K562 (cell line): ENCODE measurements at regions not wholly inside any gene's neighbourhood (a gene's known extent, or its start where the extent isn't known, plus 50 kb on each side); places are given as distances from the start of the nearest gene placed in this dataset.

Source experiments
- ATAC-seq: fragments of 200-7000 bp; cut with Tn5 transposase; 3 replicates; pipeline ENCODE4 v1.9.1; 2020; ENCODE audit warnings: moderate library complexity
- BruUV-seq: library from RNA; stranded (reverse); fragments of 400-500 nt; replicated peaks from 2 replicates; lab custom pipeline; 2021; lab: Mats Ljungman, UMichigan
- CTCF ChIA-PET: fragments of 300-600 bp; formaldehyde crosslinking; extraction: SDS; loops from one replicate; lab custom pipeline; 2021; ENCODE audit warnings: low intra/inter-chr PET ratio; lab: Yijun Ruan, JAX
- POLR2A ChIA-PET: fragments of 300-600, 350-650 bp; sonication (Branson Sonifier 250); formaldehyde crosslinking; extraction: SDS; loops from one replicate; lab custom pipeline; 2021; ENCODE audit warnings: antibody characterized with exemption, inconsistent platforms; lab: Yijun Ruan, JAX
- DNase-seq, 4 experiments: peaks; one replicate each; pipeline versions ENCODE4 v3.0.0 to v3.0.0-alpha.2; 2011 to 2018; ENCODE audit warnings: low spot score in 3 of 4, mixed read lengths in 3 of 4; ENCODE audit errors: extremely low read depth in 1 of 4
- FAIRE-seq: peaks from 2 replicates; lab custom pipeline; 2011; peaks lifted over from hg19 to GRCh38; lab: Jason Lieb, UNC
- H2AFZ ChIP-seq: 2 replicates; pipeline ENCODE4 v1.6.0; 2011; ENCODE audit warnings: low read depth, low read length, control low read depth, inconsistent platforms
- H3K27ac ChIP-seq: fragments of 200-600 bp; 3 replicates; pipeline ENCODE4 v1.8.0; 2011; ENCODE audit warnings: low read depth, mild to moderate bottlenecking, control low read depth, inconsistent platforms, low read length, moderate library complexity, mixed read lengths; ENCODE audit errors: extremely low read depth
- H3K27me3 ChIP-seq, 2 experiments: fragments of 300-600 bp in 1 of 2; 2 replicates in 1 of 2; 3 replicates in 1 of 2; pipeline versions ENCODE4 v1.6.0 to v1.8.0; 2011; ENCODE audit warnings: inconsistent platforms in 2 of 2, low read length in 2 of 2, mild to moderate bottlenecking in 1 of 2, mixed read lengths in 1 of 2, moderate library complexity in 1 of 2; ENCODE audit not compliant: control insufficient read depth in 2 of 2, insufficient read depth in 2 of 2
- H3K36me3 ChIP-seq: fragments of 300-600 bp; 3 replicates; pipeline ENCODE4 v1.8.0; 2011; ENCODE audit warnings: mild to moderate bottlenecking, low read length, inconsistent platforms; ENCODE audit not compliant: control insufficient read depth, insufficient read depth
- H3K4me1 ChIP-seq, 2 experiments: fragments of 200-600 bp in 1 of 2; replicated peaks in 1 of 2; 2 replicates in 1 of 2; 3 replicates in 1 of 2; pipeline versions ENCODE4 v1.5.1 to v1.8.0; 2011; ENCODE audit warnings: inconsistent platforms in 2 of 2, low read length in 2 of 2, mild to moderate bottlenecking in 1 of 2, mixed read lengths in 1 of 2, moderate library complexity in 1 of 2; ENCODE audit not compliant: control insufficient read depth in 2 of 2, insufficient read depth in 2 of 2
- H3K4me2 ChIP-seq: 2 replicates; pipeline ENCODE4 v1.6.1; 2011; ENCODE audit warnings: low read length, control low read depth, inconsistent platforms, mixed read lengths; ENCODE audit not compliant: insufficient read depth
- H3K4me3 ChIP-seq: fragments of 200-600 bp; sonication (generic), shearing (Covaris generic); 2 replicates; pipeline ENCODE4 v1.5.1; 2016; ENCODE audit warnings: control low read depth, inconsistent platforms
- H3K79me2 ChIP-seq: fragments of 200-600 bp; 3 replicates; pipeline ENCODE4 v1.8.0; 2011; ENCODE audit warnings: low read length, inconsistent platforms; ENCODE audit not compliant: control insufficient read depth, insufficient read depth
- H3K9ac ChIP-seq, 2 experiments: 2 replicates each; pipeline versions ENCODE4 v1.6.0 to v1.6.1; 2011; ENCODE audit warnings: low read depth in 2 of 2, low read length in 2 of 2, control low read depth in 1 of 2, inconsistent platforms in 1 of 2, mild to moderate bottlenecking in 1 of 2, mixed read lengths in 1 of 2; ENCODE audit not compliant: insufficient read depth in 1 of 2
- H3K9me1 ChIP-seq: one replicate; pipeline ENCODE4 v1.6.0; 2011; ENCODE audit warnings: inconsistent platforms, mild to moderate bottlenecking, low read length, moderate library complexity; ENCODE audit not compliant: control insufficient read depth, insufficient read depth
- H3K9me3 ChIP-seq: replicated peaks from 2 replicates; pipeline ENCODE4 v1.5.1; 2011; ENCODE audit warnings: low read depth, low read length, inconsistent platforms; ENCODE audit not compliant: control insufficient read depth, insufficient read depth
- H4K20me1 ChIP-seq: replicated peaks from 2 replicates; pipeline ENCODE4 v1.6.1; 2011; ENCODE audit warnings: low read length, inconsistent platforms, mixed read lengths; ENCODE audit not compliant: control insufficient read depth, insufficient read depth
- BRF1 ChIP-seq: IDR thresholded peaks from 3 replicates; pipeline ENCODE4 v1.6.1; 2011; ENCODE audit warnings: borderline replicate concordance, mild to moderate bottlenecking; ENCODE audit not compliant: insufficient read length; ENCODE audit errors: extremely low read depth
- C11orf30 ChIP-seq: fragments of 450-650 bp; IDR thresholded peaks from 2 replicates; pipeline ENCODE4 v1.6.1; 2016; ENCODE audit warnings: low read depth, mild to moderate bottlenecking
- CUX1 ChIP-seq: fragments of 200-800 bp; sonication (Bioruptor generic); IDR thresholded peaks from 2 replicates; pipeline ENCODE4 v1.6.1; 2016; ENCODE audit warnings: missing genetic modification characterization, missing compliant biosample characterization
- GATAD2B ChIP-seq: fragments of 450-650 bp; IDR thresholded peaks from 2 replicates; pipeline ENCODE4 v1.6.1; 2017; ENCODE audit warnings: mild to moderate bottlenecking, borderline replicate concordance
- HINFP ChIP-seq: fragments of 450-650 bp; conservative IDR thresholded peaks from 2 replicates; pipeline ENCODE4 v1.6.1; 2016; ENCODE audit warnings: missing genetic modification characterization, low read depth, mild to moderate bottlenecking, control low read depth, missing compliant biosample characterization
- HMBOX1 ChIP-seq: sonication (generic); IDR thresholded peaks from 2 replicates; pipeline ENCODE4 v1.6.1; 2016
- NBN ChIP-seq: fragments of 450-650 bp; IDR thresholded peaks from 2 replicates; pipeline ENCODE4 v1.6.1; 2016; ENCODE audit warnings: low read depth, mild to moderate bottlenecking
- NFIX ChIP-seq: fragments of 250-450 bp; sonication (Bioruptor Pico); IDR thresholded peaks from 2 replicates; pipeline ENCODE4 v1.4.0; 2020; ENCODE audit warnings: low read depth, mild to moderate bottlenecking, moderate library complexity
- PHTF2 ChIP-seq: fragments of 250-450 bp; sonication (Bioruptor Pico); IDR thresholded peaks from 2 replicates; pipeline ENCODE4 v1.5.0; 2021; ENCODE audit warnings: mild to moderate bottlenecking
- PTBP1 ChIP-seq: fragments of 200-400 bp; formaldehyde crosslinking; IDR thresholded peaks from 2 replicates; pipeline ENCODE4 v1.6.1; 2017; ENCODE audit warnings: low read depth, low read length
- ZBTB8A ChIP-seq: fragments of 450-650 bp; IDR thresholded peaks from 2 replicates; pipeline ENCODE4 v1.6.1; 2018; ENCODE audit warnings: mild to moderate bottlenecking, moderate library complexity; ENCODE audit not compliant: partially characterized antibody
- ZHX1 ChIP-seq: fragments of 150-350 bp; conservative IDR thresholded peaks from 2 replicates; pipeline ENCODE4 v1.6.1; 2014; ENCODE audit warnings: low read length
- ZKSCAN1 ChIP-seq: fragments of 150-350 bp; IDR thresholded peaks from 2 replicates; pipeline ENCODE4 v1.6.1; 2016; ENCODE audit warnings: low read depth, low read length
- ZNF444 ChIP-seq: fragments of 250-450 bp; sonication (Bioruptor Pico); IDR thresholded peaks from 2 replicates; pipeline ENCODE4 v1.4.0; 2020; ENCODE audit warnings: mild to moderate bottlenecking, moderate library complexity
- WGBS: fragments of 100-300 bp; shearing (Covaris generic); methylation state at CpG from one replicate; pipeline ENCODE4 v1.1.6; 2016; ENCODE audit warnings: low coverage, mixed read lengths; ENCODE audit not compliant: insufficient coverage; ENCODE audit errors: missing lambda C conversion rate; 5-methylcytosine and 5-hydroxymethylcytosine counted together
- in situ Hi-C: fragments of 300-500 bp; cut with MboI; formaldehyde crosslinking; loops from 4 replicates; pipeline ENCODE4 v1.15.0; 2018; ENCODE audit warnings: inconsistent platforms, mixed read lengths
- intact Hi-C: fragments of 100-400 bp; cut with micrococcal nuclease; formaldehyde crosslinking; loops from 2 replicates; pipeline ENCODE4 v1.14.2; 2022

GRCh38 chr9:89926167-89926566 lies 321.4 kb downstream of the GADD45G start:
- H3K79me2 ChIP-seq = no peaks in the 10 kb centered on the region
- DNase-seq (no peak), ATAC-seq (no peak), FAIRE-seq (no peak)
- H3K4me1 ChIP-seq = no peaks in the 10 kb centered on the region; a peak in 1 of 5 replicates
- no peaks in the 10 kb centered on the region for H4K20me1 ChIP-seq
- ChIA-PET POLR2A (no interaction called here), CTCF (no interaction called here)
- no peaks in the 10 kb centered on the region for H3K36me3 ChIP-seq
- H2AFZ ChIP-seq = no peak overlapping the region
- BruUV-seq = no TSS peak
- H3K9me3 ChIP-seq = no peaks in the 10 kb centered on the region
- no peak overlapping the region for H3K9ac ChIP-seq
- no peaks in the 10 kb centered on the region for H3K9me1 ChIP-seq
- H3K27me3 ChIP-seq = peaks cover 0 to 16% of the 10 kb centered on the region in 2 experiments; a peak in 2 of 5 replicates
- no peak overlapping the region for H3K27ac ChIP-seq
- 0% methylated on average over 3 of the region's 5 CpGs for WGBS
- intact Hi-C loops = no loop called here
- no peak overlapping the region for H3K4me3 ChIP-seq
- no peak overlapping the region for H3K4me2 ChIP-seq
- in situ Hi-C loops = no loop called here
- TF ChIP-seq ZHX1 = no peak
- no peak for TF ChIP-seq HMBOX1
- TF ChIP-seq BRF1 = no peak
- no peak for TF ChIP-seq CUX1 (CRISPR knock-in tag)
- no peak for TF ChIP-seq PTBP1
- TF ChIP-seq NFIX = no peak
- TF ChIP-seq ZBTB8A = no peak
- no peak for TF ChIP-seq GATAD2B
- TF ChIP-seq HINFP (tag) = no peak
- no peak for TF ChIP-seq ZKSCAN1
- no peak for TF ChIP-seq C11orf30
- no peak for TF ChIP-seq ZNF444 (CRISPR knock-in tag)
- TF ChIP-seq PHTF2 = no peak
- TF ChIP-seq NBN = no peak
